ENCODE measurements at regions not wholly inside any gene's neighbourhood (a gene's known extent, or its start where the extent isn't known, plus 50 kb on each side); places are given as distances from the start of the nearest gene placed in this dataset.

- POLR2A ChIA-PET = no interaction called here
- CTCF ChIA-PET = no interaction called here
- no peak for DNase-seq (ENCODE audit: low read depth, low spot score)
- no peak overlapping the region for H3K4me3 ChIP-seq (ENCODE audit: low read depth, low read length)
- TF ChIP-seq CTCF (IDR thresholded peaks at IDR 0.05; ENCODE audit: low read depth, low read length) = no peak
- H3K27me3 ChIP-seq (ENCODE audit: control insufficient read depth, insufficient read depth, low read length) = no peaks in the 10 kb centered on the region
- H3K27ac ChIP-seq (ENCODE audit: low read depth, low read length) = no peak overlapping the region
- no peaks in the 10 kb centered on the region for H3K9me3 ChIP-seq (ENCODE audit: control insufficient read depth, insufficient read depth, low read length)
These were observed 226.0 kb upstream of the C1orf87 start for GRCh38 chr1:60299581-60299980.

GRCh38 chr1:60298290-60298689, 224.7 kb upstream of the C1orf87 start:
- no peaks in the 10 kb centered on the region for H3K27me3 ChIP-seq (ENCODE audit: control insufficient read depth, insufficient read depth, low read length)
- DNase-seq (ENCODE audit: low read depth, low spot score) = no peak
- TF ChIP-seq CTCF (IDR thresholded peaks at IDR 0.05; ENCODE audit: low read depth, low read length) = no peak
- no peaks in the 10 kb centered on the region for H3K9me3 ChIP-seq (ENCODE audit: control insufficient read depth, insufficient read depth, low read length)
- H3K27ac ChIP-seq (ENCODE audit: low read depth, low read length) = no peak overlapping the region
- H3K4me3 ChIP-seq (ENCODE audit: low read depth, low read length) = no peak overlapping the region
- ChIA-PET CTCF (no interaction called here), POLR2A (no interaction called here)

- ChIA-PET CTCF (interaction anchor here (1.4 kb wide), 1 partner anchor 16 kb away, joined by 4 read pairs; no protein-coding TSS in a partner anchor), POLR2A (no interaction called here)
These were observed 223.2 kb upstream of the C1orf87 start for GRCh38 chr1:60296794-60297193.

GRCh38 chr1:60292140-60292539, 218.6 kb upstream of the C1orf87 start:
- CTCF ChIA-PET = no interaction called here
- POLR2A ChIA-PET = no interaction called here
- Histone ChIP-seq H3K27me3 (ENCODE audit: control insufficient read depth, insufficient read depth, low read length) (no peaks in the 10 kb centered on the region), H3K4me3 (ENCODE audit: low read depth, low read length) (no peak overlapping the region), H3K27ac (ENCODE audit: low read depth, low read length) (no peak overlapping the region), H3K9me3 (ENCODE audit: control insufficient read depth, insufficient read depth, low read length) (no peaks in the 10 kb centered on the region)
- DNase-seq (ENCODE audit: low read depth, low spot score) = no peak
- TF ChIP-seq CTCF (IDR thresholded peaks at IDR 0.05; ENCODE audit: low read depth, low read length) = no peak

More at GRCh38 chr1:60296794-60297193, 223.2 kb upstream of the C1orf87 start:
- Histone ChIP-seq H3K9me3 (ENCODE audit: control insufficient read depth, insufficient read depth, low read length) (no peaks in the 10 kb centered on the region), H3K4me3 (ENCODE audit: low read depth, low read length) (no peak overlapping the region), H3K27me3 (ENCODE audit: control insufficient read depth, insufficient read depth, low read length) (no peaks in the 10 kb centered on the region), H3K27ac (ENCODE audit: low read depth, low read length) (no peak overlapping the region)
- no peak for TF ChIP-seq CTCF (IDR thresholded peaks at IDR 0.05; ENCODE audit: low read depth, low read length)
- DNase-seq (ENCODE audit: low read depth, low spot score) = no peak

- Histone ChIP-seq H3K27me3 (ENCODE audit: control insufficient read depth, insufficient read depth, low read length) (no peaks in the 10 kb centered on the region), H3K27ac (ENCODE audit: low read depth, low read length) (no peak overlapping the region), H3K4me3 (ENCODE audit: low read depth, low read length) (no peak overlapping the region), H3K9me3 (ENCODE audit: control insufficient read depth, insufficient read depth, low read length) (no peaks in the 10 kb centered on the region)
- no peak for TF ChIP-seq CTCF (IDR thresholded peaks at IDR 0.05; ENCODE audit: low read depth, low read length)
- POLR2A ChIA-PET = no interaction called here
- no peak for DNase-seq (ENCODE audit: low read depth, low spot score)
- CTCF ChIA-PET = interaction anchor here (2.9 kb wide), 1 partner anchor 9 kb away, joined by 13 read pairs; no protein-coding TSS in a partner anchor
These were observed 216.8 kb upstream of the C1orf87 start for GRCh38 chr1:60290393-60290792.
